NCI-H446 treated with DMSO at 0.1 percent for 48 hours (cell line): ENCODE measurements at regions not wholly inside any gene's neighbourhood (a gene's known extent, or its start where the extent isn't known, plus 50 kb on each side); places are given as distances from the start of the nearest gene placed in this dataset.

Experiments used
- DNase-seq: peaks from one replicate; lab custom pipeline; 2025; lab: John Stamatoyannopoulos, UW

GRCh38 chr4:81549984-81550383 is 78.3 kb upstream of the RASGEF1B start:
- no peak for DNase-seq

- no peak for DNase-seq
These were observed 75.1 kb upstream of the RASGEF1B start for GRCh38 chr4:81546777-81547176.

- no peak for DNase-seq
These were observed 69.6 kb upstream of the RASGEF1B start for GRCh38 chr4:81541161-81541945.

GRCh38 chr4:81538716-81539427 is 67.2 kb upstream of the RASGEF1B start:
- no peak for DNase-seq

- no peak for DNase-seq
These were observed 59.7 kb upstream of the RASGEF1B start for GRCh38 chr4:81531410-81531809.

- no peak for DNase-seq
These were observed 57.3 kb upstream of the RASGEF1B start for GRCh38 chr4:81528979-81529378.

GRCh38 chr4:81528200-81528599 is 56.5 kb upstream of the RASGEF1B start:
- DNase-seq: no peak

- no peak for DNase-seq
These were observed 56.0 kb upstream of the RASGEF1B start for GRCh38 chr4:81527709-81528108.

- peak; percentile 26 for DNase-seq
These were observed 55.4 kb upstream of the RASGEF1B start for GRCh38 chr4:81527115-81527514.

- DNase-seq: no peak
These were observed 55.0 kb upstream of the RASGEF1B start for GRCh38 chr4:81526706-81527105.

GRCh38 chr4:81523672-81524327 is 52.1 kb upstream of the RASGEF1B start:
- DNase-seq: no peak

- no peak for DNase-seq
These were observed 51.0 kb upstream of the RASGEF1B start for GRCh38 chr4:81522711-81523110.

- DNase-seq: no peak
These were observed 50.0 kb upstream of the RASGEF1B start for GRCh38 chr4:81521708-81522107.
